ENCODE measurements at regions not wholly inside any gene's neighbourhood (a gene's known extent, or its start where the extent isn't known, plus 50 kb on each side); places are given as distances from the start of the nearest gene placed in this dataset.
A peak's percentile ranks its signal among the peaks of the same experiment; 100 is the strongest.

DNA sequence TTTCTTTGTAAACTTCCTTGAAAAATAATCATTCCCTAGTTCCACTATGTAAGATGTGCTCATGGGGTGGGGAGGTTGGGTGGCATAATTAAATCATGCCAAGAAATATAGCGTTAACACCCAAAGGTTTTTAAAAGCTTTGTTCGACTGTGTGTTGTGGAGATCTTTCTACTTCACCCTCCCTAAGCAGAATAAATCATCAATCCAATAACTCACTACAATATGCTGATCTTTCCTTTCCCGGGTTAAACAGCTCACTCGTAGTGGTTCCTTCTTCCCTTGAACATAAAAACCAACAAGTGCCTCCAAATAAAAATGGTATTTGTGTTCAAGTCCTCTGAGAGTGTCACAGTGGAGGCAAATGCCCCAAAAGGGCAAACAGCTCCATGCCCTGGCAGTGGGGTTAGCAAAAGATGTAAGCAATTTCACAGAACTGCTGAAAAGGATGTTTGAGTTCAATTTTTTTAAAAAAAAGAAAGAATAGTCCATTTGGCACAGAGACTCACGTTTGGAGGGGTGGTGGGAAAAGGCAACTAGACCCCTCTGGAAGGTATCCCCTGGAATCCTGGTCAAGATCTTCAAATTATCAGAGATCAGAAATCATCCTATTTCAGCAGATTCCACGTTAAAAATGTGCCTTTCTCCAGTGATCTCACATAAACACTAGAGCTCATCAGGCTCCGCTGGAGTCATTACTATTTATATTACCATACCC, 99.1 kb downstream of the TFAP2A start:
- no peak overlapping the region for H3K9ac ChIP-seq (ENCODE audit: low read depth, low read length)
- H2AK5ac ChIP-seq (ENCODE audit: low read depth, low read length): 0 out of 2 replicates have a peak overlapping the region, but pooled peaks have one; percentile 12
- no peak overlapping the region for H4K5ac ChIP-seq (ENCODE audit: low read depth, low read length)
- ATAC-seq (ENCODE audit: low read depth) (peak; percentile 13; the same call in 1 of the 2 replicates), DNase-seq (no peak)
- H2AK9ac ChIP-seq (replicated peaks; ENCODE audit: low read depth, low read length, poor library complexity): no peak overlapping the region
- dilution Hi-C loops (cut with HindIII; ENCODE audit: low sequenced_read_pairs, unreplicated experiment) (no loop called here), in situ Hi-C loops (cut with MboI; ENCODE audit: low sequenced_read_pairs) (no loop called here), intact Hi-C loops (cut with micrococcal nuclease) (loop anchor here (5.0 kb wide), 1 partner anchor 86 kb away; no protein-coding TSS in a partner anchor)
- H3K9me3 ChIP-seq (ENCODE audit: control insufficient read depth, insufficient read depth, low read length): peaks cover 10% of the 10 kb centered on the region; the same call in 1 of the 2 replicates
- no peak overlapping the region for H3K18ac ChIP-seq (ENCODE audit: low read depth, low read length)
- no peak overlapping the region for H2BK5ac ChIP-seq (ENCODE audit: low read depth, low read length, poor library complexity, severe bottlenecking)
- ChIA-PET POLR2A (ENCODE audit: unreplicated experiment) (interaction anchor here (0.6 to 0.7 kb wide), 2 partner anchors 122 to 655 kb away, joined by 3 to 5 read pairs; no protein-coding TSS in a partner anchor), CTCF (no interaction called here)
- no peak overlapping the region for H2AFZ ChIP-seq (replicated peaks; ENCODE audit: low read length, poor library complexity)
- no peak overlapping the region for H3K4me3 ChIP-seq (ENCODE audit: insufficient read depth, low read depth, low read length)
- peak overlapping the region; percentile 41 for H2BK20ac ChIP-seq (ENCODE audit: low read depth, low read length)
- H3K9me1 ChIP-seq (ENCODE audit: insufficient read depth, low read length): no peaks in the 10 kb centered on the region
- 0 out of 2 replicates have a peak overlapping the region, but pooled peaks have one; percentile 44 for H3K14ac ChIP-seq (replicated peaks; ENCODE audit: low read depth, low read length)
- no peak overlapping the region for H2BK15ac ChIP-seq (ENCODE audit: low read depth, low read length)
- no peaks in the 10 kb centered on the region for H4K20me1 ChIP-seq (ENCODE audit: insufficient read depth, low read length)
- peak overlapping the region; percentile 65; the same call in 1 of the 2 replicates for H3K23ac ChIP-seq (ENCODE audit: low read depth, low read length)
- H2BK120ac ChIP-seq (ENCODE audit: low read depth, low read length): peak overlapping the region; percentile 79
- BruUV-seq (replicated peaks): no TSS peak
- no peak overlapping the region for H4K91ac ChIP-seq (ENCODE audit: insufficient read depth, low read depth, low read length)
- peak overlapping the region; percentile 42 for H3K4me2 ChIP-seq (ENCODE audit: low read depth, low read length)
- no peak overlapping the region for H3K56ac ChIP-seq (ENCODE audit: extremely low read depth, insufficient read depth, low read length)
- H3K27me3 ChIP-seq (ENCODE audit: control insufficient read depth, insufficient read depth, low read length): no peaks in the 10 kb centered on the region
- 0 out of 2 replicates have a peak overlapping the region, but pooled peaks have one; percentile 16 for H3K4ac ChIP-seq (ENCODE audit: low read depth, low read length)
- H3K27ac ChIP-seq (ENCODE audit: insufficient read depth, low read length): 0 out of 2 replicates have a peak overlapping the region, but pooled peaks have one; percentile 4
- H3K36me3 ChIP-seq (ENCODE audit: control insufficient read depth, insufficient read depth, low read length): no peaks in the 10 kb centered on the region
- H4K8ac ChIP-seq (ENCODE audit: low read depth in 2 of 2, low read length in 2 of 2): peak overlapping the region in 1 of 2 experiments; percentile 37; a peak in 1 of 4 replicates
- 0% methylated on average over 1 of the region's 7 CpGs; no CpG with 5 or more reads in 1 of the 2 experiments for WGBS, 2 experiments (ENCODE audit: extremely low coverage in 2 of 2, insufficient read length in 1 of 2)
- H3K4me1 ChIP-seq (ENCODE audit: control insufficient read depth, insufficient read depth, low read length): no peaks in the 10 kb centered on the region
- H3K79me1 ChIP-seq (ENCODE audit: low read depth in 1 of 2, low read length in 2 of 2): no peaks in the 10 kb centered on the region
- TF ChIP-seq FOS (IDR thresholded peaks at IDR 0.05; ENCODE audit: low read depth, low read length): no peak
- TF ChIP-seq, protein P1, sequence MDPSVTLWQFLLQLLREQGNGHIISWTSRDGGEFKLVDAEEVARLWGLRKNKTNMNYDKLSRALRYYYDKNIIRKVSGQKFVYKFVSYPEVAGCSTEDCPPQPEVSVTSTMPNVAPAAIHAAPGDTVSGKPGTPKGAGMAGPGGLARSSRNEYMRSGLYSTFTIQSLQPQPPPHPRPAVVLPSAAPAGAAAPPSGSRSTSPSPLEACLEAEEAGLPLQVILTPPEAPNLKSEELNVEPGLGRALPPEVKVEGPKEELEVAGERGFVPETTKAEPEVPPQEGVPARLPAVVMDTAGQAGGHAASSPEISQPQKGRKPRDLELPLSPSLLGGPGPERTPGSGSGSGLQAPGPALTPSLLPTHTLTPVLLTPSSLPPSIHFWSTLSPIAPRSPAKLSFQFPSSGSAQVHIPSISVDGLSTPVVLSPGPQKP (IDR thresholded peaks at IDR 0.05; ENCODE audit: borderline replicate concordance, low read depth, low read length): no peak
- no peak for TF ChIP-seq CEBPB (IDR thresholded peaks at IDR 0.05; ENCODE audit: low read depth, low read length)
- no peak for TF ChIP-seq RFX5 (IDR thresholded peaks at IDR 0.05; ENCODE audit: low read depth, low read length)
- TF ChIP-seq CHD1 (IDR thresholded peaks at IDR 0.05; ENCODE audit: low read depth, low read length): no peak
- TF ChIP-seq RCOR1 (IDR thresholded peaks at IDR 0.05; ENCODE audit: insufficient replicate concordance, low read length): no peak
- TF ChIP-seq POLR2A (IDR thresholded peaks at IDR 0.05; ENCODE audit: low read depth, low read length): no peak
- TF ChIP-seq RAD21 (IDR thresholded peaks at IDR 0.05; ENCODE audit: low read length): no peak
- TF ChIP-seq, protein P2, sequence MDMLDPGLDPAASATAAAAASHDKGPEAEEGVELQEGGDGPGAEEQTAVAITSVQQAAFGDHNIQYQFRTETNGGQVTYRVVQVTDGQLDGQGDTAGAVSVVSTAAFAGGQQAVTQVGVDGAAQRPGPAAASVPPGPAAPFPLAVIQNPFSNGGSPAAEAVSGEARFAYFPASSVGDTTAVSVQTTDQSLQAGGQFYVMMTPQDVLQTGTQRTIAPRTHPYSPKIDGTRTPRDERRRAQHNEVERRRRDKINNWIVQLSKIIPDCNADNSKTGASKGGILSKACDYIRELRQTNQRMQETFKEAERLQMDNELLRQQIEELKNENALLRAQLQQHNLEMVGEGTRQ (IDR thresholded peaks at IDR 0.05; ENCODE audit: low read depth, low read length): no peak
- no peak for TF ChIP-seq MAZ (IDR thresholded peaks at IDR 0.05; ENCODE audit: borderline replicate concordance, low read depth, low read length)
- TF ChIP-seq, protein P3, sequence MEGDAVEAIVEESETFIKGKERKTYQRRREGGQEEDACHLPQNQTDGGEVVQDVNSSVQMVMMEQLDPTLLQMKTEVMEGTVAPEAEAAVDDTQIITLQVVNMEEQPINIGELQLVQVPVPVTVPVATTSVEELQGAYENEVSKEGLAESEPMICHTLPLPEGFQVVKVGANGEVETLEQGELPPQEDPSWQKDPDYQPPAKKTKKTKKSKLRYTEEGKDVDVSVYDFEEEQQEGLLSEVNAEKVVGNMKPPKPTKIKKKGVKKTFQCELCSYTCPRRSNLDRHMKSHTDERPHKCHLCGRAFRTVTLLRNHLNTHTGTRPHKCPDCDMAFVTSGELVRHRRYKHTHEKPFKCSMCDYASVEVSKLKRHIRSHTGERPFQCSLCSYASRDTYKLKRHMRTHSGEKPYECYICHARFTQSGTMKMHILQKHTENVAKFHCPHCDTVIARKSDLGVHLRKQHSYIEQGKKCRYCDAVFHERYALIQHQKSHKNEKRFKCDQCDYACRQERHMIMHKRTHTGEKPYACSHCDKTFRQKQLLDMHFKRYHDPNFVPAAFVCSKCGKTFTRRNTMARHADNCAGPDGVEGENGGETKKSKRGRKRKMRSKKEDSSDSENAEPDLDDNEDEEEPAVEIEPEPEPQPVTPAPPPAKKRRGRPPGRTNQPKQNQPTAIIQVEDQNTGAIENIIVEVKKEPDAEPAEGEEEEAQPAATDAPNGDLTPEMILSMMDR (conservative IDR thresholded peaks at IDR 0.05; ENCODE audit: low read depth, low read length): no peak
- TF ChIP-seq MAFK (IDR thresholded peaks at IDR 0.05; ENCODE audit: low read depth, low read length): no peak
- TF ChIP-seq SMC3 (IDR thresholded peaks at IDR 0.05; ENCODE audit: low read depth, low read length): no peak
- TF ChIP-seq BHLHE40 (IDR thresholded peaks at IDR 0.05; ENCODE audit: low read depth, low read length): no peak
- no peak for TF ChIP-seq MXI1 (IDR thresholded peaks at IDR 0.05; ENCODE audit: borderline replicate concordance, low read depth, low read length)
